Left ventricle myocardium inferior (tissue), 1 donor: ENCODE measurements at regions not wholly inside any gene's neighbourhood (a gene's known extent, or its start where the extent isn't known, plus 50 kb on each side); places are given as distances from the start of the nearest gene placed in this dataset.

ENCODE experiments used
- DNase-seq: peaks from one replicate; pipeline ENCODE4 v3.0.0-alpha.2; 2020
- H3K27ac ChIP-seq: fragments of 200-600 bp; replicated peaks from 2 replicates; pipeline ENCODE4 v1.8.0; 2021
- H3K27me3 ChIP-seq: fragments of 200-600 bp; 2 replicates; pipeline ENCODE4 v1.8.0; 2021; ENCODE audit warnings: low read depth
- H3K36me3 ChIP-seq: fragments of 200-600 bp; 2 replicates; pipeline ENCODE4 v1.8.0; 2021
- H3K4me1 ChIP-seq: fragments of 200-600 bp; 2 replicates; pipeline ENCODE4 v1.8.0; 2021
- H3K4me3 ChIP-seq: fragments of 200-600 bp; 2 replicates; pipeline ENCODE4 v1.8.0; 2021; ENCODE audit warnings: mild to moderate bottlenecking, moderate library complexity
- H3K9me3 ChIP-seq: fragments of 200-600 bp; replicated peaks from 2 replicates; pipeline ENCODE4 v1.8.0; 2021
- CTCF ChIP-seq: fragments of 200-600 bp; IDR thresholded peaks from 2 replicates; pipeline ENCODE4 v1.8.0; 2021; ENCODE audit warnings: antibody characterized with exemption, mild to moderate bottlenecking, borderline replicate concordance
- intact Hi-C: fragments of 100-400 bp; cut with micrococcal nuclease; formaldehyde crosslinking; loops from one replicate; pipeline ENCODE4 v1.11.0; 2022
- donor health status: DM: no; HTN: yes; CAD: no; lungs with severe emphysema.

- intact Hi-C loops, result no loop called here
- Histone ChIP-seq H3K27me3 (no peaks in the 10 kb centered on the region), H3K4me1 (peaks cover 85% of the 10 kb centered on the region), H3K9me3 (no peaks in the 10 kb centered on the region), H3K36me3 (no peaks in the 10 kb centered on the region), H3K27ac (peak overlapping the region; percentile 1), H3K4me3 (no peak overlapping the region)
- TF ChIP-seq CTCF, result no peak
- DNase-seq, result no peak
Measured at GRCh38 chr2:134153294-134153880, 100.5 kb upstream of the MGAT5 start.

- peaks cover 84% of the 10 kb centered on the region for H3K4me1 ChIP-seq
- no peak overlapping the region for H3K4me3 ChIP-seq
- intact Hi-C loops, result no loop called here
- no peak for TF ChIP-seq CTCF
- H3K27me3 ChIP-seq, result no peaks in the 10 kb centered on the region
- no peak for DNase-seq
- no peaks in the 10 kb centered on the region for H3K36me3 ChIP-seq
- H3K9me3 ChIP-seq, result no peaks in the 10 kb centered on the region
- H3K27ac ChIP-seq, result no peak overlapping the region
Measured at GRCh38 chr2:134154246-134154645, 99.6 kb upstream of the MGAT5 start.

- Histone ChIP-seq H3K4me1 (peaks cover 84% of the 10 kb centered on the region), H3K27ac (no peak overlapping the region)
- intact Hi-C loops, result no loop called here
Measured at GRCh38 chr2:134155134-134155533, 98.7 kb upstream of the MGAT5 start.

GRCh38 chr2:134158295-134158694, 95.6 kb upstream of the MGAT5 start:
- no peak for DNase-seq
- Histone ChIP-seq H3K4me3 (no peak overlapping the region), H3K27me3 (no peaks in the 10 kb centered on the region), H3K9me3 (no peaks in the 10 kb centered on the region), H3K27ac (peak overlapping the region; percentile 10), H3K36me3 (no peaks in the 10 kb centered on the region), H3K4me1 (peaks cover 99% of the 10 kb centered on the region)
- no peak for TF ChIP-seq CTCF
- intact Hi-C loops, result no loop called here

More at GRCh38 chr2:134155134-134155533, 98.7 kb upstream of the MGAT5 start:
- no peaks in the 10 kb centered on the region for H3K36me3 ChIP-seq
- TF ChIP-seq CTCF, result no peak
- H3K9me3 ChIP-seq, result no peaks in the 10 kb centered on the region
- H3K4me3 ChIP-seq, result no peak overlapping the region
- no peaks in the 10 kb centered on the region for H3K27me3 ChIP-seq
- no peak for DNase-seq

- no peaks in the 10 kb centered on the region for H3K36me3 ChIP-seq
- TF ChIP-seq CTCF, result no peak
- intact Hi-C loops, result no loop called here
- peaks cover 98% of the 10 kb centered on the region for H3K4me1 ChIP-seq
- DNase-seq, result peak; percentile 52
- no peaks in the 10 kb centered on the region for H3K27me3 ChIP-seq
- no peaks in the 10 kb centered on the region for H3K9me3 ChIP-seq
- peak overlapping the region; percentile 52 for H3K27ac ChIP-seq
- H3K4me3 ChIP-seq, result no peak overlapping the region
Measured at GRCh38 chr2:134161170-134161547, 92.7 kb upstream of the MGAT5 start.
